Chondrocyte (in vitro differentiated cells): ENCODE measurements at regions not wholly inside any gene's neighbourhood (a gene's known extent, or its start where the extent isn't known, plus 50 kb on each side); places are given as distances from the start of the nearest gene placed in this dataset.

Experiments used
- DNase-seq: peaks from one replicate; pipeline ENCODE4 v3.0.0; 2021; ENCODE audit warnings: mixed read lengths, low spot score
- H3K27ac Mint-ChIP-seq: one replicate; pipeline ENCODE4 v1.8.0; 2021; ENCODE audit warnings: mild to moderate bottlenecking, moderate library complexity, mixed read lengths; ENCODE audit not compliant: unreplicated experiment
- H3K27me3 Mint-ChIP-seq: 2 replicates; pipeline ENCODE4 v1.8.0; 2021; ENCODE audit warnings: low read depth, mixed read lengths
- H3K36me3 Mint-ChIP-seq: 2 replicates; pipeline ENCODE4 v1.8.0; 2021; ENCODE audit warnings: low read depth, mixed read lengths
- H3K4me1 Mint-ChIP-seq: 2 replicates; pipeline ENCODE4 v1.8.0; 2021; ENCODE audit warnings: low read depth, mild to moderate bottlenecking, mixed read lengths
- H3K4me3 Mint-ChIP-seq: one replicate; pipeline ENCODE4 v1.8.0; 2021; ENCODE audit warnings: mild to moderate bottlenecking, moderate library complexity, mixed read lengths; ENCODE audit not compliant: unreplicated experiment
- H3K9me3 Mint-ChIP-seq: 2 replicates; pipeline ENCODE4 v1.8.0; 2021; ENCODE audit warnings: low read depth, mixed read lengths
- TF ChIP-seq, protein P1 (sequence below): fragments of 200-600 bp; sonication (generic); IDR thresholded peaks from 2 replicates; pipeline ENCODE4 v1.5.0; 2021; ENCODE audit warnings: antibody characterized with exemption, mild to moderate bottlenecking, moderate library complexity

DNA sequence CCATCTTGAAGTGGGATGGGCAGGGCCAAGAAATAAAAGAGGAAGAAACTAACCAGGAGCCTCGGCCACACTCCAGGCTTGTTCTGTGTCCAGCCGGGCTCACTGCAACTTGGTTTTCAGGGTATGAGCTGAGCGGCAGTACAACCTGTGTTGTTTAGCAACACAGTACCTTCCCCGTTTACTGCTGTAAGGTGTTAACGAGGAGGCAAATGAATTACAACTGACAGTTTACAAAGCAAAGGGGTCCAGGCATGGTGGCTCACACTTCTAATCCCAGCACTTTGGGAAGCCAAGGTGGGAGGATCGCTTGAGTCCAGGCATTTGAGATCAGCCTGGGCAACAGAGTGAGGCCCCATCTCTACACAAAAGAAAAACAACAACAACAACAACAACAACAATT is 481.3 kb upstream of the SULF2 start:
- no peaks in the 10 kb centered on the region for H3K9me3 Mint-ChIP-seq
- H3K36me3 Mint-ChIP-seq = peaks cover 4% of the 10 kb centered on the region
- no peaks in the 10 kb centered on the region for H3K4me1 Mint-ChIP-seq
- H3K4me3 Mint-ChIP-seq = no peak overlapping the region
- TF ChIP-seq, protein P1, sequence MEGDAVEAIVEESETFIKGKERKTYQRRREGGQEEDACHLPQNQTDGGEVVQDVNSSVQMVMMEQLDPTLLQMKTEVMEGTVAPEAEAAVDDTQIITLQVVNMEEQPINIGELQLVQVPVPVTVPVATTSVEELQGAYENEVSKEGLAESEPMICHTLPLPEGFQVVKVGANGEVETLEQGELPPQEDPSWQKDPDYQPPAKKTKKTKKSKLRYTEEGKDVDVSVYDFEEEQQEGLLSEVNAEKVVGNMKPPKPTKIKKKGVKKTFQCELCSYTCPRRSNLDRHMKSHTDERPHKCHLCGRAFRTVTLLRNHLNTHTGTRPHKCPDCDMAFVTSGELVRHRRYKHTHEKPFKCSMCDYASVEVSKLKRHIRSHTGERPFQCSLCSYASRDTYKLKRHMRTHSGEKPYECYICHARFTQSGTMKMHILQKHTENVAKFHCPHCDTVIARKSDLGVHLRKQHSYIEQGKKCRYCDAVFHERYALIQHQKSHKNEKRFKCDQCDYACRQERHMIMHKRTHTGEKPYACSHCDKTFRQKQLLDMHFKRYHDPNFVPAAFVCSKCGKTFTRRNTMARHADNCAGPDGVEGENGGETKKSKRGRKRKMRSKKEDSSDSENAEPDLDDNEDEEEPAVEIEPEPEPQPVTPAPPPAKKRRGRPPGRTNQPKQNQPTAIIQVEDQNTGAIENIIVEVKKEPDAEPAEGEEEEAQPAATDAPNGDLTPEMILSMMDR = no peak
- H3K27me3 Mint-ChIP-seq = peaks cover 49% of the 10 kb centered on the region
- DNase-seq = no peak
- no peak overlapping the region for H3K27ac Mint-ChIP-seq

DNA sequence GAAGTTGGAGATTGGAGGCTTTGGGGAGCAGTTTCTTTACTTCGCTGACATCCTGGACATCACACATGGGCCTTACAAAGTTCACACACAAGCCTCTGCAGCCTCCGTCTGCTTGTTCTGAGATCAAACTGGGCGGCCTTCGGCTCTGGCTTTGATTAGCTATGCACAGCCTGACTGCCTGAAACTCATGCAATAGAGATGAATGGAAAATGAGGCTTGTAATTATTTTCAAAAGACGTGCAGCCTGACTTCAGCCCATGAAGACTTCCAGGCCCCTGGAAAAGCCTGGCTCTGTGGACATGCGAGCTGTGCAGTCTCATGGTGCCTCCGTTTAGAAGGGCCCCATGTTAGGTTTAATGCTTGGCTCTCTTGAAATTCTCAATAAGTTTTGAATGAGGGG is 480.5 kb upstream of the SULF2 start:
- Mint-ChIP-seq H3K36me3 (peaks cover 4% of the 10 kb centered on the region), H3K4me1 (no peaks in the 10 kb centered on the region), H3K4me3 (no peak overlapping the region), H3K27ac (no peak overlapping the region), H3K9me3 (no peaks in the 10 kb centered on the region), H3K27me3 (peaks cover 45% of the 10 kb centered on the region)
- TF ChIP-seq, protein P1 = no peak
- DNase-seq = no peak

DNA sequence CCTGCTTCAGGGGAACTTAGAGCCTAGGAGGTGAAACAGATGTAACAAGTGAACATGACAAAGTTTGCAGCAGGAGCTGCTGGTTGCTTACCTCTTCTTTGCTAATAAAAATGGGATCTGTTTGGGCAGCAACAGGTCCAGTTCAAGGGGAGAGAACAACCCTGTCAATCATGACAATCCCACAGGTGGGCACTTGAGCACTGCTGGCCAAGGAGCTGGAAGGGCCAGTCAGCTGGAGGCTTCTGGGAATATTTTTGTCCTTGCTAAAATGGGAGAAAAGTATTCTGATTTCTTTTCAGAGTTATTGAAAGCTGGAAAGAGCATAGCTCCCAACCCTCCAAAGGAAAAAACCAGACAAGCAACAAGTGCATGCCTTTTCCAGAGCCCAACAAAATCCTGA is 477.7 kb upstream of the SULF2 start:
- TF ChIP-seq, protein P1 = no peak
- Mint-ChIP-seq H3K4me3 (no peak overlapping the region), H3K27me3 (peaks cover 47% of the 10 kb centered on the region), H3K9me3 (no peaks in the 10 kb centered on the region), H3K36me3 (peaks cover 6% of the 10 kb centered on the region), H3K27ac (no peak overlapping the region), H3K4me1 (no peaks in the 10 kb centered on the region)
- DNase-seq = no peak

DNA sequence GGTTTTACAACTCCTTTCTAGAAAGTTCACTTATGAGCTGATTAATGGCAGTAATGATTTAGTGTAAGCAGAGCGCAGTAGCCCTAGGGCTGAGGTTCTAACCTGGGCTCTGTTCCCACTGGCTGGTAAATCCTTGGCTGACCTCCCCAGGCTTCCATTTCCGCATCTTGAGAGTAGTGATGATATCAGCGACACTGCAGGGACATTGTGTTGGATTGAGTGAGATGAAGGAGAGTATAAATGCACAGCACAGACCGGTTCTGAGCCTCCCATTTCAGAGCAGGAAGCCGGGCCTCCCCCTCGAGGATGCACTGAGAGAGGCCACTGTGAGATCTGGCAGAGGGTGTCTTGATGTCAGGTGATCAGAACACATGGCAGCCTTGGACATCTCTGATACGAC is 477.2 kb upstream of the SULF2 start:
- TF ChIP-seq, protein P1 = no peak
- H3K36me3 Mint-ChIP-seq = peaks cover 6% of the 10 kb centered on the region
- peaks cover 43% of the 10 kb centered on the region for H3K27me3 Mint-ChIP-seq
- no peak overlapping the region for H3K4me3 Mint-ChIP-seq
- no peaks in the 10 kb centered on the region for H3K9me3 Mint-ChIP-seq
- H3K27ac Mint-ChIP-seq = no peak overlapping the region
- no peak for DNase-seq
- H3K4me1 Mint-ChIP-seq = no peaks in the 10 kb centered on the region

DNA sequence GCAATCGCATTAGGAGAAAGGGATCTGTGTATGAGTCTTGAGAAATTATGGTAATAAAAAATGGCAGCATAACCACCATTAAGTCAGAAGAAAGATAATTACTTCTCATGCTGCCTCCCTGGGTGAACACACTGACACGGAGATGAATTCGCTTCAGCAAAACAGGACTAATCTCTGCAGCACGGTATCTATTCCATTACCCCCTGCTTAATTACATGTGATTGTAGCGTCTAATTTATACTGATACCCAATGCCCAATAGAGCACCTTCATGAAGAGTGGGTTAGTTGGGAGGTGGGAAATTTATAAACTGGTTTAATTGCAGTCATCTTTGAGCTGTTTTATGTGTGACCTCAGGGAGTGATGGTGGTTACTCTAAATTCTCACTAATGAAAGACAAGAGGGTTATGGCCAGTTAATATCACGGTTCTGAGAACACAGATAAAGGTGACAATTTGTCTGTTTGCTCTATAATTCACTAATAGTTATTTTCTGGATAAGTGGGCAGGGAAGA is 476.2 kb upstream of the SULF2 start:
- TF ChIP-seq, protein P1 = no peak
- Mint-ChIP-seq H3K4me1 (no peaks in the 10 kb centered on the region), H3K27me3 (peaks cover 43% of the 10 kb centered on the region), H3K4me3 (no peak overlapping the region), H3K9me3 (peaks cover 7% of the 10 kb centered on the region), H3K27ac (no peak overlapping the region), H3K36me3 (peaks cover 6% of the 10 kb centered on the region)
- DNase-seq = no peak
